C4-2B (cell line): ENCODE measurements at regions not wholly inside any gene's neighbourhood (a gene's known extent, or its start where the extent isn't known, plus 50 kb on each side); places are given as distances from the start of the nearest gene placed in this dataset.

Experiments
- H3K27ac ChIP-seq: fragments of 450-650 bp; 2 replicates; pipeline ENCODE4 v1.5.1; 2017
- ZFX ChIP-seq: fragments of 450-650 bp; IDR thresholded peaks from 2 replicates; pipeline ENCODE4 v1.6.1; 2017
- TF ChIP-seq, protein P1 (sequence below): fragments of 450-650 bp; conservative IDR thresholded peaks from 2 replicates; pipeline ENCODE4 v1.5.1; 2017; ENCODE audit warnings: mild to moderate bottlenecking

DNA sequence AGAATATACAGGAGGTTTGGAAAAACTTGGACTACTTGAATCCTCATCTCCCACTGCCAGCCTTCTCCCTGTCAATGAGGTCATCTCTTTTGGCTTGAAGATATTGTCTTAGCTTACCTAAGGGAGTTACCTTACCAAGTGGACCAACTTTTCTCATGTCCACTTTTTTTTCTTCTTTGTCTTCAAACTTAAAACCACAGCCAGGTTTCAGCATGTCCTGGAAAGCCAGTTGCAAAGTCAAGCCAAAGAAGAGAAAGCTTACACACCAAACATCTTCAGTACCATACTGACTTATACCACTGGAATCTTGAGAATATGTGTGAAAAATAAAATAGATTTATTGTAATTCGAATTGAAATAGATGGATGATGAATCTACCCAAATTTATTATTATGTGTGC, 520.5 kb downstream of the HTR7 start:
- H3K27ac ChIP-seq: no peak overlapping the region
- TF ChIP-seq, protein P1, sequence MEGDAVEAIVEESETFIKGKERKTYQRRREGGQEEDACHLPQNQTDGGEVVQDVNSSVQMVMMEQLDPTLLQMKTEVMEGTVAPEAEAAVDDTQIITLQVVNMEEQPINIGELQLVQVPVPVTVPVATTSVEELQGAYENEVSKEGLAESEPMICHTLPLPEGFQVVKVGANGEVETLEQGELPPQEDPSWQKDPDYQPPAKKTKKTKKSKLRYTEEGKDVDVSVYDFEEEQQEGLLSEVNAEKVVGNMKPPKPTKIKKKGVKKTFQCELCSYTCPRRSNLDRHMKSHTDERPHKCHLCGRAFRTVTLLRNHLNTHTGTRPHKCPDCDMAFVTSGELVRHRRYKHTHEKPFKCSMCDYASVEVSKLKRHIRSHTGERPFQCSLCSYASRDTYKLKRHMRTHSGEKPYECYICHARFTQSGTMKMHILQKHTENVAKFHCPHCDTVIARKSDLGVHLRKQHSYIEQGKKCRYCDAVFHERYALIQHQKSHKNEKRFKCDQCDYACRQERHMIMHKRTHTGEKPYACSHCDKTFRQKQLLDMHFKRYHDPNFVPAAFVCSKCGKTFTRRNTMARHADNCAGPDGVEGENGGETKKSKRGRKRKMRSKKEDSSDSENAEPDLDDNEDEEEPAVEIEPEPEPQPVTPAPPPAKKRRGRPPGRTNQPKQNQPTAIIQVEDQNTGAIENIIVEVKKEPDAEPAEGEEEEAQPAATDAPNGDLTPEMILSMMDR: no peak
- TF ChIP-seq ZFX: no peak

DNA sequence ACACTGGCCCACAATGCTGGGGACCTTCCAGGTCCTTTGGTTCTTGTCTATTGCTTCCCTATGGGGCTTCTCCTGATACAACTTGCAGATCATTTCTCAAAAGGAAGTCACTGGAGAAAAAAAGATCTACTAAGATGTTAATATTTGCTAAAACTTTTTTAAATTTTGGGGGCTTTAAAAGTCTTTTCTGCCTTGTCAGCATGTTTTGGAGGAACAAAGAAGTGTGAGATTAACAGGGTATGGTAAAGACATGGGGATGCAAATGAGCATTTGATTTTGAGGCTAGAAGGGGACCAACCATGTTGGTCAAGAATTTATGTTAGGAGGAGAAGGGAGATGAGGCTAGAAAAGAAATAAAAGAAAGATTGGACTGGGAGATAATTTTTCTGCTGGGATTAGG, 515.4 kb downstream of the HTR7 start:
- no peak overlapping the region for H3K27ac ChIP-seq
- TF ChIP-seq, protein P1: no peak

DNA sequence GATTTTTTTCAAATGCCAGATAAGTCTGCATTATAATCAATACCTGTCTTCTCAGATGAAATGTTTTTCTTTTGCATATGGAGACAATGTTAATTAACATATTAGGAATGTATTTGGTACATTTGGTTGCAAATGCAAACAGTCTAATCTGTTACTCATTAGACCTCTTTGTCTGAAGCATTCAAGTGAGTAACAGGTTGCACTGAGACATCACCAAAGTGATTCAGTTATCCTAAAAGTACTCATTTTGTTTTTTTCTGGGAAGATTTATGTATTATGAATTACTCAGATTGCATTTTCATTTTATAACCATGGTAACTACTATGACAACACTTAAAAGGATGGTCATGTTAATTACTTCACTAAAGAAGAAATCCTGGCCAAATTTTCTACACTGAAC, 513.6 kb downstream of the HTR7 start:
- H3K27ac ChIP-seq: no peak overlapping the region
- TF ChIP-seq ZFX: no peak
- TF ChIP-seq, protein P1: no peak

DNA sequence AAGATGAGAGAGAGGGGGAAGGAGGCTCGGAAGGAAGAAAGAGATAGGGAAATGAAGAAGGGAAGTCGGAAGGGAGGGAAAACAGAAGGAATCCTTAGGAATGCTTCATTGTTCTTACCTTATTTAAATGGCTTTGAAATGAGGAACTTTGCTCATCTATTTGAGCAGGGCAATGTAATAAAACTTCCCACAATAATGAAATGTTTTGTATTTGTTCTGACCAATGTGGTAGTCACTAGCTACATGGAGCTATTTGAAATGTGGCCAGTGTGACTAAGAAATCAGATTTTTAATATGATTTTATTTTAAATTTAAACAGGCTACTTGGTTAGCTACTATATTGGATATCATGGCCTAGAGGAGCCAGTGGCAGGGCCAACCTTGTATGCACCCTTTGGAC, 510.6 kb downstream of the HTR7 start:
- H3K27ac ChIP-seq: no peak overlapping the region
- TF ChIP-seq, protein P1: no peak
- TF ChIP-seq ZFX: no peak

DNA sequence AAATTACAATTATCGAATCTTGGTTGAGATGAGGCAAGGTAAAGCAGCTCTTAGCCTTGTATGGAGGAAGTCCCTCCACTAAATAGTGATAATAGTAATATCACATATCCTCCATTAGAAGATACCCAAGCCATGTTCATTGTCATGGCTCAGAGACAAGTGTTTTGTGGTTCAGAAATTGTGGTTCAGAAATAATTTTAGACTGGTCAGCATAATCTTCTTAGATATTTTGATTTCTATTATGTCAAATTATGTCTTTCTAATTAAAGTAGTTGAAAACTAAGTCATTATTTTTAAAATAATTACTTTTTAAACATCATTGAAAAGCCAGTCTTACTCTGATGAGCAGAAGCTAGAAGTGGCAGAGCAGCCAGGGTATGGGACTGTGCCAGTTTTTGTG, 507.7 kb downstream of the HTR7 start:
- H3K27ac ChIP-seq: no peak overlapping the region
- no peak for TF ChIP-seq ZFX
- TF ChIP-seq, protein P1: no peak

DNA sequence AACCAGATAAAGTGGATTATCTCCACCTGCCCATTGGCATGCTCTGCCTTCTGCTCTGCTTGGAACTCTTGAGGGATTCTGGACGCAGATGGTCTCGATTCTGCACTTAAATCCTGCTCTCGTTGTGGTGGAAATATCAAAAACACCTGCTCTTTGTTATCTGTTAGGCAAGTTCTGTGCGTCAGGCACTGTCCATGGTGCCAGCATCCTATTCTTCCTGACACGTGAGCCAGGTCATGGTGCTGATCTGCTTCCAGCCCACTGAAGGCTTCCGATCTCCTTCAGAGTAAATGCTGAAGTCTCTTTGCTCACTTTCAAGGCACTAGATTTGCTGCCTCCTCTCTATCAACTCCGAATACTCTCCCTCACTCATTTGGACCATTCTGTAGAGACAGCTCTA, 505.6 kb downstream of the HTR7 start:
- H3K27ac ChIP-seq: no peak overlapping the region
- TF ChIP-seq, protein P1: no peak
- TF ChIP-seq ZFX: no peak

DNA sequence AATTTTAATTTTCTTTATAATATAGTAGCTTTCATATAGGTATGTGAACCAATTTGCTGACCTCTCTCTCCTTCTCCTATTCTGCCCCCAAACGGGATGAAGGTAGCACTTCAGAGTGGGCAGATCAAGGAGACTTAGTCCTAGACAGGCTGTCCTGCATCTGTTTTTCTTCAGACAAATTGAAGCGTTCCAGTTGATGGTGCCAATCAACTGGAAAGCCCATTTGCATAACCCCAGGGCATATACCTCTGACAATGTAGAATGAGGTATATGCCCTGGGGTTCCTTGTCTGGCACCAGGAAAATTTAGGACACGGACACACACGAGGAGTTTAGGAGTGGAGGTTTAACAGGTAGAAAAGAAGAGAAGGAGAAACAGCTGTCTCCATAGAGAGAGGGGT, 502.9 kb downstream of the HTR7 start:
- no peak for TF ChIP-seq ZFX
- TF ChIP-seq, protein P1: no peak
- no peak overlapping the region for H3K27ac ChIP-seq
